Skeletal muscle cell (primary cell): ENCODE measurements at regions not wholly inside any gene's neighbourhood (a gene's known extent, or its start where the extent isn't known, plus 50 kb on each side); places are given as distances from the start of the nearest gene placed in this dataset.

ENCODE experiments used
- DNase-seq: peaks from one replicate; pipeline ENCODE4 v3.0.0-alpha.2; 2010; ENCODE audit warnings: low read depth
- H3K4me3 ChIP-seq: 2 replicates; pipeline ENCODE4 v1.5.1; 2011; ENCODE audit warnings: low read depth, mild to moderate bottlenecking, control low read depth, low read length, moderate library complexity

- no peak overlapping the region for H3K4me3 ChIP-seq
- no peak for DNase-seq
Measured at GRCh38 chr10:30256084-30256483, 93.0 kb downstream of the MTPAP start.

GRCh38 chr10:30254926-30255325, 94.2 kb downstream of the MTPAP start:
- no peak for DNase-seq
- no peak overlapping the region for H3K4me3 ChIP-seq

GRCh38 chr10:30248728-30249127, 100.3 kb downstream of the MTPAP start:
- H3K4me3 ChIP-seq: no peak overlapping the region
- DNase-seq: no peak

GRCh38 chr10:30247704-30248103, 101.4 kb downstream of the MTPAP start:
- DNase-seq: no peak

GRCh38 chr10:30241422-30242110, 107.5 kb downstream of the MTPAP start:
- no peak for DNase-seq
- H3K4me3 ChIP-seq: no peak overlapping the region

More at GRCh38 chr10:30247704-30248103, 101.4 kb downstream of the MTPAP start:
- no peak overlapping the region for H3K4me3 ChIP-seq

- no peak overlapping the region for H3K4me3 ChIP-seq
- DNase-seq: no peak
Measured at GRCh38 chr10:30238836-30239235, 110.2 kb downstream of the MTPAP start.

- DNase-seq: no peak
- H3K4me3 ChIP-seq: no peak overlapping the region
Measured at GRCh38 chr10:30233186-30233959, 115.7 kb downstream of the MTPAP start.

- DNase-seq: no peak
- H3K4me3 ChIP-seq: no peak overlapping the region
Measured at GRCh38 chr10:30231709-30232108, 117.4 kb downstream of the MTPAP start.

- no peak for DNase-seq
- H3K4me3 ChIP-seq: no peak overlapping the region
Measured at GRCh38 chr10:30231071-30231652, 117.9 kb downstream of the MTPAP start.

GRCh38 chr10:30229536-30229935, 119.5 kb downstream of the MTPAP start:
- H3K4me3 ChIP-seq: no peak overlapping the region
- DNase-seq: no peak

GRCh38 chr10:30228417-30229036, 120.6 kb downstream of the MTPAP start:
- DNase-seq: no peak
- H3K4me3 ChIP-seq: no peak overlapping the region

- DNase-seq: no peak
Measured at GRCh38 chr10:30227481-30227880, 121.6 kb downstream of the MTPAP start.

GRCh38 chr10:30219971-30220751, 128.9 kb downstream of the MTPAP start:
- no peak overlapping the region for H3K4me3 ChIP-seq
- peak; percentile 32 for DNase-seq

More at GRCh38 chr10:30227481-30227880, 121.6 kb downstream of the MTPAP start:
- H3K4me3 ChIP-seq: no peak overlapping the region

GRCh38 chr10:30216821-30217220, 132.3 kb downstream of the MTPAP start:
- DNase-seq: no peak
- no peak overlapping the region for H3K4me3 ChIP-seq

GRCh38 chr10:30215623-30216022, 133.5 kb downstream of the MTPAP start:
- peak; percentile 10 for DNase-seq
- H3K4me3 ChIP-seq: no peak overlapping the region

- no peak overlapping the region for H3K4me3 ChIP-seq
- no peak for DNase-seq
Measured at GRCh38 chr10:30215141-30215540, 133.9 kb downstream of the MTPAP start.

GRCh38 chr10:30210296-30210695, 138.8 kb downstream of the MTPAP start:
- DNase-seq: no peak
- H3K4me3 ChIP-seq: no peak overlapping the region

GRCh38 chr10:30208330-30208729, 140.7 kb downstream of the MTPAP start:
- no peak for DNase-seq
- no peak overlapping the region for H3K4me3 ChIP-seq

- H3K4me3 ChIP-seq: no peak overlapping the region
- DNase-seq: no peak
Measured at GRCh38 chr10:30207485-30208052, 141.5 kb downstream of the MTPAP start.
